HL-60 (cell line): ENCODE measurements at regions not wholly inside any gene's neighbourhood (a gene's known extent, or its start where the extent isn't known, plus 50 kb on each side); places are given as distances from the start of the nearest gene placed in this dataset.

Source experiments
- POLR2AphosphoS5 ChIP-seq: IDR thresholded peaks from 2 replicates; pipeline ENCODE4 v1.6.1; 2012; ENCODE audit warnings: low read depth
- TF ChIP-seq, protein P1 (sequence below): IDR thresholded peaks from 2 replicates; pipeline ENCODE4 v1.6.1; 2012; ENCODE audit warnings: low read depth; ENCODE audit not compliant: insufficient replicate concordance

- TF ChIP-seq, protein P1, sequence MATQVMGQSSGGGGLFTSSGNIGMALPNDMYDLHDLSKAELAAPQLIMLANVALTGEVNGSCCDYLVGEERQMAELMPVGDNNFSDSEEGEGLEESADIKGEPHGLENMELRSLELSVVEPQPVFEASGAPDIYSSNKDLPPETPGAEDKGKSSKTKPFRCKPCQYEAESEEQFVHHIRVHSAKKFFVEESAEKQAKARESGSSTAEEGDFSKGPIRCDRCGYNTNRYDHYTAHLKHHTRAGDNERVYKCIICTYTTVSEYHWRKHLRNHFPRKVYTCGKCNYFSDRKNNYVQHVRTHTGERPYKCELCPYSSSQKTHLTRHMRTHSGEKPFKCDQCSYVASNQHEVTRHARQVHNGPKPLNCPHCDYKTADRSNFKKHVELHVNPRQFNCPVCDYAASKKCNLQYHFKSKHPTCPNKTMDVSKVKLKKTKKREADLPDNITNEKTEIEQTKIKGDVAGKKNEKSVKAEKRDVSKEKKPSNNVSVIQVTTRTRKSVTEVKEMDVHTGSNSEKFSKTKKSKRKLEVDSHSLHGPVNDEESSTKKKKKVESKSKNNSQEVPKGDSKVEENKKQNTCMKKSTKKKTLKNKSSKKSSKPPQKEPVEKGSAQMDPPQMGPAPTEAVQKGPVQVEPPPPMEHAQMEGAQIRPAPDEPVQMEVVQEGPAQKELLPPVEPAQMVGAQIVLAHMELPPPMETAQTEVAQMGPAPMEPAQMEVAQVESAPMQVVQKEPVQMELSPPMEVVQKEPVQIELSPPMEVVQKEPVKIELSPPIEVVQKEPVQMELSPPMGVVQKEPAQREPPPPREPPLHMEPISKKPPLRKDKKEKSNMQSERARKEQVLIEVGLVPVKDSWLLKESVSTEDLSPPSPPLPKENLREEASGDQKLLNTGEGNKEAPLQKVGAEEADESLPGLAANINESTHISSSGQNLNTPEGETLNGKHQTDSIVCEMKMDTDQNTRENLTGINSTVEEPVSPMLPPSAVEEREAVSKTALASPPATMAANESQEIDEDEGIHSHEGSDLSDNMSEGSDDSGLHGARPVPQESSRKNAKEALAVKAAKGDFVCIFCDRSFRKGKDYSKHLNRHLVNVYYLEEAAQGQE = no peak
- TF ChIP-seq POLR2AphosphoS5 = no peak
These were observed 254.6 kb upstream of the KIRREL3 start for GRCh38 chr11:127255209-127255608.
